Esophagus mucosa (tissue), 1 donor: ENCODE measurements at regions not wholly inside any gene's neighbourhood (a gene's known extent, or its start where the extent isn't known, plus 50 kb on each side); places are given as distances from the start of the nearest gene placed in this dataset.
"Not testable (repeated sequence)": the region's sequence is repeated elsewhere in the genome, so short reads cannot be mapped to it uniquely, and the experiment has no call there.

Experiments used
- ATAC-seq: fragments of 200-7000 bp; cut with Tn5 transposase; one replicate; pipeline ENCODE4 v1.9.1; 2020
- donor health status: DM: yes; HTN: yes; CAD: no.

GRCh38 chr10:37067576-37067975 is 57.8 kb upstream of the ANKRD30A start:
- ATAC-seq: no peak

DNA sequence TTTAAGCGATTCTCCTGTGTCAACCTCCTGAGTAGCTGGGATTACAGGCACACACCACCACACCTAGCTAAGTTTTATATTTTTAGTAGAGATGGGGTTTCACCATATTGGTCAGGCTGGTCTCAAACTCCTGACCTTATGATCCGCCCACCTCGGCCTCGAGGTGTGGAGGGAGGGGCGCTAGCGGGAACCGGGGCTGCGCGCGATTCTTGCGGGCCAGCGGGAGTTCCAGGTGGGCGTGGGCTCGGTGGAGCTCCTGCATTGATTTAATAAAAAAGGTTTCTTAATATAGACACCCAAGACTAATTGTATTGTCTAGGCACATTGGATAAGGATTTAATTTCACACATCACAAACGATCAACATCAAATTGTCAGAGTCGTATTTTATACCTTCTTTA is 63.1 kb upstream of the ANKRD30A start:
- ATAC-seq: not testable (repeated sequence)

GRCh38 chr10:37057261-37057660 is 68.1 kb upstream of the ANKRD30A start:
- ATAC-seq: no peak

DNA sequence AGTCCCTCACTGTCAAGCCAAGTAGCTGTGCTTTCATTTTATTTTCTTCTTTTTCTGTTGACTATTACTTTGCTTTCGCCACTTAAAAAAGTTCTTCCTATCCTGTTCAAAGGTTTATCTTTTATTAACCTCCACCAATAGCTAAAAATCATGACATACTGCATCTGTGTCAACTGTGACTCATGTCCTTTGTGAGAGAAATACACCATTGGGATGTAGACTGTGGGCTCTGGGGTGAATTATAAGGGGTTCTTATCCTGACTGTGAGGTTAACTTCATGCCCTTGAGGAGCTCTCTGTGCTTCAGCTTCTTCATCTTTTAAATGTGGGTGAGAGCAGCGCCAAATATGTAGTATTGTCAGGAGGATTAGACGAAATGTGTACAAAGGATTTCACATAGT is 71.9 kb upstream of the ANKRD30A start:
- no peak for ATAC-seq

DNA sequence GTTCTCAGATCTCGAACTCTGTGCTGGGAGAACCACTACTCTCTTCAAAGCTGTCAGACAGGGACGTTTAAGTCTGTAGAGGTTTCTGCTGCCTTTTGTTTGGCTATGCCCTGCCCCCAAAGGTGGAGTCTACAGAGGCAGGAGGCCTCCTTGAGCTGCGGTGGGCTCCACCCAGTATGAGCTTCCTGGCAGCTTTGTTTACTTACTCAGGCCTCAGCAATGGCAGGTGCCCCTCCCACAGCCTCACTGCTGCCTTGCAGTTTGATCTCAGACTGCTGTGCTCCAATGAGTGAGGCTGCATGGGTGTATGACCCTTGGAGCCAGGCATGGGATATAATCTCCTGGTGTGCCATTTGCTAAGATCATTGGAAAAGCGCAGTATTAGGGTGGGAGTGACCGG is 75.4 kb upstream of the ANKRD30A start:
- not testable (repeated sequence) for ATAC-seq

DNA sequence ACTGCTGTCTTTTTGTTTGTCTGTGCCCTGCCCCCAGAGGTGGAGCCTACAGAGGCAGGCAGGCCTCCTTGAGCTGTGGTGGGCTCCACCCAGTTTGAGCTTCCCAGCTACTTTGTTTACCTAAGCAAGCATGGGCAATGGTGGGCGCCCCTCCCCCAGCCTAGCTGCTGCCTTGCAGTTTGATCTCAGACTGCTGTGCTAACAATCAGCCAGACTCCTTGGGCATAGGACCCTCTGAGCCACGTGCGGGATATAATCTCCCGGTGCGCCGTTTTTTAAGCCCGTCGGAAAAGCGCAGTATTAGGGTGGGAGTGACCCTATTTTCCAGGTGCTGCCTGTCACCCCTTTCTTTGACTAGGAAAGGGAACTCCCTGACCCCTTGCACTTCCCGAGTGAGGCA is 81.1 kb upstream of the ANKRD30A start:
- ATAC-seq: not testable (repeated sequence)

GRCh38 chr10:37035853-37036252 is 89.5 kb upstream of the ANKRD30A start:
- ATAC-seq: no peak

GRCh38 chr10:37015498-37015897 is 109.9 kb upstream of the ANKRD30A start:
- no peak for ATAC-seq

GRCh38 chr10:37010741-37011140 is 114.7 kb upstream of the ANKRD30A start:
- ATAC-seq: no peak

- ATAC-seq: not testable (repeated sequence)
Observed at GRCh38 chr10:37008276-37008675, 117.1 kb upstream of the ANKRD30A start.

GRCh38 chr10:37003126-37003525 is 122.3 kb upstream of the ANKRD30A start:
- ATAC-seq: no peak

- not testable (repeated sequence) for ATAC-seq
Observed at GRCh38 chr10:36995806-36996205, 129.6 kb upstream of the ANKRD30A start.

- no peak for ATAC-seq
Observed at GRCh38 chr10:36994886-36995285, 130.5 kb upstream of the ANKRD30A start.

GRCh38 chr10:36989233-36989632 is 136.2 kb upstream of the ANKRD30A start:
- ATAC-seq: no peak

GRCh38 chr10:36946598-36946997 is 178.8 kb upstream of the ANKRD30A start:
- no peak for ATAC-seq

DNA sequence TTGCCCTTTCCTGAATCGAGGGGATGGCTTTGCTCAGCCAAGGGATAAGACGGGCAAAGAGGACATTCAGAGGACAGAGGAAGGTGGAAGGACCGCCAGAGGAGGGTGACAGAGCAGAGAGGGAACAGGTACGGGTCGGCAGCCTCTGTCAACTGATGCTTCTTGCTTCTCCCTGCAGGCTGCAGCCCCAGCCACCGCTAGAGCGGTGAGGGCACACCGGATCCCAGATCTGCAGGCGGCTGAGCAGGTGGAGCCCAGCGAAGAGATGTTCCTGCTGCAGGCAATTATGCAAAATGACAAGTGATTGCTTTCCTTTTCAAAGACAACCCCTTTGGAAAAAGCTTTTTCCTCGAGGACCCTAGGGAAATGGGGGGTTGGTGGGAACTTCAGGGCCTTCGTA is 181.9 kb upstream of the ANKRD30A start:
- no peak for ATAC-seq

- ATAC-seq: no peak
Observed at GRCh38 chr10:36942616-36943015, 182.8 kb upstream of the ANKRD30A start.

DNA sequence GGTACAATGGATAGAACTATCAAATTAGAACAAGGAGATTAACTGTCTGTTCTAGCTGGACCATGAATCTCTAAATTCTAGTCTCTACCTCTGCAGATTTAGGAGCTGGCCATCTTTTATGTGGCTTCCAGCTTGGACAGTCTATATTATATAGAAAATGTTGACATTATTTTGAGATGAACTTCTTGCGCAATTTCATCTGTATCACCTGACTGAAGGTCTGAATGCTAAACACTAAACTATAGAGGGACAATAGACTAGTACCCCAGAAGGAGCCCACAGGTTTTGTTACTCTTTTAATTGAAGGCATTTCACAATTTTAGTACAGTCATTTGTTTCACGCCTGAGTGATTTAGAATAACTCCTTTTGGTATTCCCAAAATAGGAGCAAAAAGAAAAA is 222.4 kb upstream of the ANKRD30A start:
- no peak for ATAC-seq

DNA sequence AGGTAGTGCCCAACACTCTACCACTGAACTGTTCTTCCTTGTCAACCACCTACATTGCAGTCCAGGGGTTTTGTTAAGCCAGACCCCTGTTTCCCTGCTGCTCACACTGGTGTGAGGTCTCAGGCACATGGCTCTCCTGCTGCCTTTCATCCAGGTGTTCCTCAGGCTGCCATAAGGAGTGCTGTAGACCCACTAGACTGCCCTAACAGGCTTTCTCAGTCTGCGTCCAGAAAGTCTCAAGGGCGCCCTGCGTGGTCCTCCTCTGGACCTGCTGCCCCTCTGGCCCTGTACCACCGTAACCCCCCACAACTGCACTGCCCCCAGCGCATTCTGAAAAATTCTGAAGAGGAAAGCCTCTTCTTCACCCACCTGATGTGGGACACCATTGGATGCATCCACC is 225.7 kb upstream of the ANKRD30A start:
- no peak for ATAC-seq

- no peak for ATAC-seq
Observed at GRCh38 chr10:36888925-36889573, 236.3 kb upstream of the ANKRD30A start.

- ATAC-seq: no peak
Observed at GRCh38 chr10:36886303-36886891, 239.0 kb upstream of the ANKRD30A start.

DNA sequence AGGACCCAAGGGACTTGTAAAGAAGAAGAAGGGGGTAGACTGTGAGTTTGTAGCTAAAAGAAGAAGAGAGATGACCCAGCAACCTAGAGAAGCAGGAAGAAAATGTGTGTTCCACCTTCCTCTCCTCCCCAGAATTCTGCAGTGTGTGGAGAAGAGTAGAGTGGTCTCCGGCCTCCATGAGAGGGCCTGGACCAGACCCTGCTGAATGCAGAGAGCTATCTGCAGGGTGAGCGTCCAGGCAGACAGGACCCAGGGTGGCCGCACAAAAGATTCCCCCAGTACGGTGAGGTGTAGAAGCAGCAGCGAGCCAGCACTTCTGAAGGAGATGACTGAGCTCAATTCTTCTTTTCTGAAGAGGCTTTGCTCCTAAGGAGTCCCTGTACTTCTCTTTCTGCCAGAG is 239.7 kb upstream of the ANKRD30A start:
- no peak for ATAC-seq

DNA sequence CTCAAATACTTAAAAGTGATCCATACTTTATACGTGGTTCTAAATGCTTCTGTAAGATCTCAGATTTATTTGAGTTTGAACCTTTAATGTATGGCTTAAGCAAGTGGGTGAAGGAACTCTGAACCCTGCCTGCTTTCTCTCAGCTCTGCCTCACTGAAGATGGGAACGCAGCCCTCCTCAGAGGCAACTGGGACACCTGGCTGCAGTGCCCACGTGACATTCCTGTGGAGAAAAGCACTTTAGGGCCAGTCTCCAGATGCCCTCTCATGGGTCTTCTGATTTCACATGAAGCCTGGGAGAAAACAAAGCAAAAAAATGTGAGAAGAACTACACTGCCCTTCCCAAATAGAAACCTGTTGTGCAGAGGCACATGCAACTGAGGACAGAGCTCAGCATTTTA is 242.6 kb upstream of the ANKRD30A start:
- no peak for ATAC-seq

DNA sequence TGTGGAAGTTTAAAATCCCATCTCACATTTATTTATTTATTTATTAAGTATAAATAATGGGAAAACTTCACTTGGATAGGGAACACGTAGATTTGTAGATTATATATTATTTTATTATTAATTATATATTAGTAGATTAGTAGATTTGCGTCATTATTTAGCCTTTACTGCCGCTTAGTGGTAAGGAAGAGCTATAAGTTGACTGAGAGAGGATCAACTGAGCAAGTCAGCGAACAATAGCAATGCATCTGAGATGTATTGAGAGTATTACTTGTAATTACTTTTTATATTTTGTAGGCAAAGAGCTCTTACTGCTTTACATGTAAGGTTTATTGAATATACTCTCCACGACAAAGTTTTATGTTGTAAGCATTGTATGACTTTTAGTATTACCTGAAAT is 244.5 kb upstream of the ANKRD30A start:
- no peak for ATAC-seq
